GM21360 (cell line): ENCODE measurements at regions not wholly inside any gene's neighbourhood (a gene's known extent, or its start where the extent isn't known, plus 50 kb on each side); places are given as distances from the start of the nearest gene placed in this dataset.

Experiments
- ATAC-seq: cut with Tn5 transposase; IDR thresholded peaks from one replicate; pipeline ENCODE4 v1.9.1; 2021; ENCODE audit warnings: mild to moderate bottlenecking, moderate library complexity; ENCODE audit not compliant: unreplicated experiment

GRCh38 chr9:71384343-71384742 is 262.9 kb upstream of the TRPM3 start:
- no peak for ATAC-seq

GRCh38 chr9:71383308-71383940 is 262.0 kb upstream of the TRPM3 start:
- ATAC-seq = no peak

DNA sequence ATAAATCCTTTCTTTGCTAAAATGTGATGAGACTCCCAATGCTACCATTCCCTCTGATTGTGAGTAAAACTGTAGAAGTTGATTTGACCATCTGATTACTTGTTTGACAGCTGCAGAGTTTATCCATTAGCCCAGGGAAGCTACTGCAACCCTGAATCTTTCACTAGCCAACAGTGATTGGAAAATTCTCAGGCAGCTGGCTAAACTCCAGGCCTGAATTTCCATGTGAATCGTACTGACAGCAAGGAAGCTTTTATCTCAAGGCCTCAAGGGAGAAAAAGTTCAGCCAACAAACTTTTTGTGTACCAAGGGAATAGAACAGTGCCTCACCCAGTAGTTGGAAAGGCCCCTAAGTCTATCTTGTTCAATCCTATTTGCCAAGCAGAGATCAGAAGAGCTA is 246.7 kb upstream of the TRPM3 start:
- no peak for ATAC-seq

DNA sequence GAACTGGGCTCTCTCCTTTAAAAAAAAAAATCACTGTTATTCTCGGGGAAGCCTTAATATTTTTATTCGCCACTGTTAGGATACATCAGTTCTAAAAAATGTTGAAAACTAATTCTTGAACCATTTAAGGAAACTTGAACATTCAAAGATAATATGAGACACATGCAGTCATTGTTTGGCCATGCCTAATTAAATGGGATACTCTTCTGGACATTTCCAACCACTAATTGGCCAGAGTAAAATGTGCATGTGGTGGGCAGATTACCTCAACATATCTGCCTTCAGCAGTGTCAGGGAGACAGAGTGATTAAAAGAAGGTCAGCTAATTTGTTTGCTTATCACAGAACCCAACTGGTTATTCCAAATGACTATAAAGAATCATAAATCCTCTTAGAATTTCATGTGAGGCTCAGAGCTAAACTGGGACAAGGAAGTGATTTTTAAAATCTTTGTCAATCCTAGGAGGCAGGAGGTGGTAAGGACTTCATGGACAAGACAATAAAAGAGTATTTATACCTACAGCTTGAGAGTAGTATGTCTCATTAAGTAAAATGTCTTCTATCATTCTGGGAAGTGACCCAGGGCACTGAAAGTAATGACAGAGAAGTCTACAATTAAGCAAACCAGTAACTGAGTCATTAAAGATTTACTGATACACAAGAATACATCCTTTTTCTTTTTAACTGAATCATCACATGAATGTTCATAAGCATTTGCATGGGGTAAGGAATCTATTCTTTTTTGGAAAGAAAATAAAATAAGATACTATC is 242.9 kb upstream of the TRPM3 start:
- ATAC-seq = no peak

DNA sequence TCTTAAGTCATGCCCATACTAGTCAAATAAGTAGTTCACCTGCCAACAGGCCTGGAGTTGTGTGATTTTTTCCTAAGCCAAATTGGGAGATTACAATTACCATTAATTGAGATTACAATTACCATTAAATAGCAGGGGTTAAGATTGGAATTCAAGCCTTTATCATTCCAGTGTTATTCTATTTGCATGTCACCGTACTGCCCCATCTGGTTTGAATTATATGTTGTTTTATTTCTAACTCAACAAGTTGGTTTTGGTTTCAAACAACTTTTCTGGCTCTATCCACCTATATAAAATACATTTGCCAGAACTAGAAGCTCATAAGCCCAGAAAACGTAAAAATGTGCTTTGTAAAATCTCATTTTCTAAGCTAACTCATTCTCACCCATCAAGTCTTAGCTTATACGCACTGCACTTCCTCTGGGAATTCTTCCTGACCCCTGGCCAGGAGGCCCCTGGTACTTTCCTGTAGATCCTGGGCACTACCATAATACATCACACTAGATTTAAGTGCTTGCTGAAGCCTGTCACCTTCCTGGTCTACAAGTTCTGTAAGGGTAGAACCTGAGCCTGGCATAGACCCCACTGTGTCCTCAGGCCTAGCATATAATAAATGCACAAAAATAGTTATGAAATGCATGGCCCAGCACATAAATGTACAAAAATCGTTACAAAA is 242.0 kb upstream of the TRPM3 start:
- no peak for ATAC-seq

- ATAC-seq = no peak
These were observed 239.9 kb upstream of the TRPM3 start for GRCh38 chr9:71361357-71361756.

- no peak for ATAC-seq
These were observed 235.9 kb upstream of the TRPM3 start for GRCh38 chr9:71357346-71357745.

DNA sequence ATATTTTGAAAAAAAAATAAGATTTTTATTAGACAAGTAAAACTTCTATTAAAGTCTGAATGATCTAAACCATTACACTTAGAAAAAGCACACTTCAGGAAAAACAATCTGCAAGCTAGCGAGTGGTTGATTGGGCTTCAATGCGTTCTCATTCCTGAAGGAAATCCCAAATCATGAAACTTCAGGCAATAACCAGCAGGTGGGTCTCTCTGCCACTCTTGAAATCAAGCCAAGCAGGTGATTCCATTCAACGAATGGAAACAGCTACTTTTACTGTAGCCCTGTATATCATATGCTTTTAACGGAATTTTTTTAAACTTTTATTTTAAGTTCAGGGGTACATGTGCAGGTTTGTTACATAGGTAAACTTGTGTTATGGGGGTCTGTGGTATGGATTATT is 234.5 kb upstream of the TRPM3 start:
- no peak for ATAC-seq

DNA sequence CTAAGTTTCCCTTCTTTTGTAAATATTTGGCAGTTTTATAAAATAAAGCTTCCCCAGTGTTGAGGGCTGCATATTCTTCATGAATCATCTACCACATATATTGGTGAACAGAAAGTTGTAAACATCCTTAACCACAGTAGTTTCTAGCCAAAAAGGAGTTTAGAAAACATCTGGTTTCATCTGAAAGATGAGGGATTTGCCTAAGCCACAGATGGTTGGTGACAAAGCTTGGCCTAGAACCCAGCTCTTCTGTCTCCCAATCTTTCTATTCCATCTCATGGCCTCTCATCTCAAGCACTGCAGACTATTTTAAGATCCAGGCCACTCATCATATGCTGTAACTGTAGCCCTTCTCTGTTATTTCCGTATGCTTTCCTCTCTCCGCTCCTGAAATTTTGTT is 232.3 kb upstream of the TRPM3 start:
- no peak for ATAC-seq

- ATAC-seq = no peak
These were observed 231.4 kb upstream of the TRPM3 start for GRCh38 chr9:71352837-71353236.

- no peak for ATAC-seq
These were observed 227.8 kb upstream of the TRPM3 start for GRCh38 chr9:71349218-71349617.

GRCh38 chr9:71333321-71333720 is 211.9 kb upstream of the TRPM3 start:
- no peak for ATAC-seq

DNA sequence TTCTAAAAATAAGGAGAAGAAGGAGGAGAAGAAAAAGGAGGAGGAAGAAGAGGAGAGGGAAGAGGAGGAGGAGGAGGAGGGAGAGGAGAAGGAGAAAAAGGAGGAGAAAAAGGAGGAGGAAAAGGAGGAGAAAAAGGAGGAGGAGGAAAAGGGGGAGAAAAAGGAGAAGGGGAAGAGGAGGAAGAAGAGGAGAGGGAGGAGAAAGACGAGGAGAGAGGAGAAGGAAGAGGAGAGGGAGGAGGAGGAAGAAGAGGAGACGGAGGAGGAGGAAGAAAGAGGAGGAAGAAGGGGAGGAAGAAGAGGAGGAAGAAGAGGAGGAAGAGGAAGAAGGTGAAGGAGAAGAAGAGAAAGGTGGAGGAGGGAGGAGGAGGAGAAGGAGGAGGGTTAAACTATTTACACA is 210.2 kb upstream of the TRPM3 start:
- no peak for ATAC-seq

DNA sequence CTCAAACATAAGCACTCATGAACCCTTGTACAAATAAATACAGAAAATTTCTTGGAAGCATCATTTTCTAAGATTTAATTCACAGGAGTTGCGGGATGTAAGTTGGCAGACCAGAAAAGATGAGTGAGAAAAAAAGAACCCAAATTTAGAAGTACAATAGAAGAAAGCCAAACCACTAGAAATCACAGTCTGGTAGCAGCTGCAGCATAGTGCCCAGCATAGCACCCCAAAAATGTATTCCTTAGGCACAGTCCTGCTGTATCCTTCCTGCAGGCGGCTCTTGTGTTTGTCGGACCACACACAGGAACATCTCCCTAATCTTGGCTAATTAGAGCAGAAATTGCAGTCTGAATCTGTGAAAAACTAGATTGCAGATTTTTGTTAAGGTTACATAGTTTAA is 208.5 kb upstream of the TRPM3 start:
- ATAC-seq = no peak

DNA sequence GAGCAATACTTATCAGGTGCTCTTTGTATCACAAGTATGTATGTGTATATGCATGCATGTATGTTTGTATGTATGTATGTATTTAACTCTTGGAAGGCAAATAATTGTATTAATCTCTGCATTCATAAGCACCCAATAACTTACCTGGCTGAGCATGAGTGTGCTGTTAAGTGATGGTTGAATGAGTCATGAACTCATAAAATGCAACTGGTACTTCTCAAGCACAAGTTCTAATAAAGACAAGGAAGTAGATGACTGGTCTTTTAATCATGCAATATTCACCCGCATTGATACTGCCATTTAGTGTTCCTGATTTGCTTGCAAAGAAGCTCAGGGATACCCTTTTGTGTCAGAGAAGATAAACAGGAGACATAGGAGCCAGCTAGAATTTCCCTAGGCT is 204.9 kb upstream of the TRPM3 start:
- ATAC-seq = no peak

- ATAC-seq = no peak
These were observed 201.9 kb upstream of the TRPM3 start for GRCh38 chr9:71323357-71323756.

DNA sequence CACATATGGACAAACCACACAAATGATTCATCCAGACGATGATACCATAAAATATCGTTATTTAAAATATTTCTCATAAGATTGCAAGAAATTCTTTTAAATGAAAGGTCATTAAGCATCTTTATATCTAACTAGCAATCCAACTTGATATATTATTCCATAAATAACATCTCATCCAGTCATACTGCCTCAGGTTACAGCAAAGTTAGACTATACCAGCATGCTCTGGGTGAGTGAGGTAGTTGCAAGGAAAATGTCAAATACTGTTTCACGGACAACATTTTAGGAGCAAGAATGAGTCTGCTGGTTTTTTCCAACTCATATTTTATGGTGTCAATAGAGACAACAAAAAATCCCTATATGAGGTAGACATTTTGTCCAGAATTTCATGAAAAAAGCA is 200.9 kb upstream of the TRPM3 start:
- ATAC-seq = no peak

DNA sequence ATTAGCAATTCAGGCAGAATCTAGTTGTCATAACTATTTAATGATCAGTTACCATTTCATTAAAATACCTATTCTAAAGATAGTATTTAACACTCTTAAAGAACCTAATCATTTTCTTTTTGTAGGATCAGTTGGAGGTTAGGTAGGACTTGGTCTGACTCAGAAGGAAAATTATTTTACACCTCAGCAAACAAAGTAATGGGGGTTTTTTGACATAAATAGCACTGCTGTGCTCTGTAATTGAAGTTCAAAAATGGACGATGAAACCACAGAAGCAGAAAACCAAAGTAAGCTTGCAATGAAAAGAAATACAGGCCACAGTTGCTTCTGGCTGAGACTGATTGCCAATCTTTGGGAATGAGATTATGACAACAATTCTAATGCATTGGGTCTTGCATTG is 187.0 kb upstream of the TRPM3 start:
- no peak for ATAC-seq

DNA sequence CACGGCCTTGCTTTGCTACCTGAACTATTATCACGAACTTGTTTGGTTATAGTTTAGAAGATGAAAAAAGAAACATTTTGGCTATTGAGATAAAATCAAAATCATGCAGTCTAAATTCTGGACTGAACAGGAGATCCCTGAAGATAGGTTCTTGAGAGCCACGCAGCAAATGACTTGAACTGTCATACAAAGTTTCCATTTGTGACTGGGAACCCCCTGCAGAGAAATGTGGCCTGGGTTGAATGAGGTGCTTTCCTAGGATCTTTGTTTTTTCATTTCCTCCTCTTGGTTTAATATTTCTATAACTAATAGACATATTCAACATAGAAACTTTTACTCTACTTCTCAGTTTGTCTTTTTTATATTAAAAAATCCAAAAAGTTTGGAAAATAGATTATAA is 184.7 kb upstream of the TRPM3 start:
- ATAC-seq = peak; percentile 68

DNA sequence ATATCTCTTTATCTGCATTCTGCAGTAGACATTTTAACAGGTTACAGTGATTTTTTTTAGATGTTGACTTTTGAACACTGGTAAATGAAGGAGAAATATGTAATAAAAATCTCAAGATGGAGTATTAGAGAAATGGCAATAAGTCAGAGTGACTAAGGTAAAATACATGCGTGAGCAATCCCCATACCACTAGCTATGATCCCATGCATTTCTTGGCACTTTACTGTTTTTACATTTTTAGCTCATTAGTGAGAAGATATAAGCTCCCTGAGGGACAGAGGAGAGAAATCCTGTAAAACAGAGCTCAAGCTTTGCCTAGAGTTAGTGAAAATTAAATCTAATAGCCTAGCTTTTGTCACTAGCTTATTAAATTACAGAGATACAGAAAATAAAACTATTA is 181.9 kb upstream of the TRPM3 start:
- no peak for ATAC-seq

- ATAC-seq = peak; percentile 56
These were observed 181.4 kb upstream of the TRPM3 start for GRCh38 chr9:71302776-71303175.

GRCh38 chr9:71295928-71296327 is 174.5 kb upstream of the TRPM3 start:
- ATAC-seq = no peak
